GM12874 (cell line): ENCODE measurements at regions not wholly inside any gene's neighbourhood (a gene's known extent, or its start where the extent isn't known, plus 50 kb on each side); places are given as distances from the start of the nearest gene placed in this dataset.

Experiments used
- TF ChIP-seq, protein P1 (sequence below): IDR thresholded peaks from 2 replicates; pipeline ENCODE4 v1.5.1; 2011; ENCODE audit warnings: low read depth, mild to moderate bottlenecking, control low read depth, low read length, moderate library complexity; ENCODE audit not compliant: insufficient read depth

DNA sequence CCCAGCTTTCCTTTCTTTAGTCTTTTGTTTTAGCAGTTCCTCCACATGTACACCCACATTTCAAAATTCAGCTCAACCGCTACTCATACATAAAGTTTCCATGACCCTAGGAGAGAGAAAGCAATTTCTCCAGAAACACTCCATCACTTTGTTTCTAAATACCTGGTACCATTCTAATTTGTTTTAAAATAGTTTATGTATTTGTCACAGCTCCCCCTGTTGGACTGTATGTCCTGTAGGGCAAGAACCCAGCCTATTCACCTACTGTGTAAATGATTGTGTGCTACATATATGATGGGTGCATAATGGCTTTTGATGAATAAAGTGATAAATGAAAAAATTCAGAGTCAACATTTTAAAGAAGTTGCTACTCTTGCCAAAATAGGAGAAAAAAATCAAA, 139.1 kb downstream of the COX7C start:
- TF ChIP-seq, protein P1, sequence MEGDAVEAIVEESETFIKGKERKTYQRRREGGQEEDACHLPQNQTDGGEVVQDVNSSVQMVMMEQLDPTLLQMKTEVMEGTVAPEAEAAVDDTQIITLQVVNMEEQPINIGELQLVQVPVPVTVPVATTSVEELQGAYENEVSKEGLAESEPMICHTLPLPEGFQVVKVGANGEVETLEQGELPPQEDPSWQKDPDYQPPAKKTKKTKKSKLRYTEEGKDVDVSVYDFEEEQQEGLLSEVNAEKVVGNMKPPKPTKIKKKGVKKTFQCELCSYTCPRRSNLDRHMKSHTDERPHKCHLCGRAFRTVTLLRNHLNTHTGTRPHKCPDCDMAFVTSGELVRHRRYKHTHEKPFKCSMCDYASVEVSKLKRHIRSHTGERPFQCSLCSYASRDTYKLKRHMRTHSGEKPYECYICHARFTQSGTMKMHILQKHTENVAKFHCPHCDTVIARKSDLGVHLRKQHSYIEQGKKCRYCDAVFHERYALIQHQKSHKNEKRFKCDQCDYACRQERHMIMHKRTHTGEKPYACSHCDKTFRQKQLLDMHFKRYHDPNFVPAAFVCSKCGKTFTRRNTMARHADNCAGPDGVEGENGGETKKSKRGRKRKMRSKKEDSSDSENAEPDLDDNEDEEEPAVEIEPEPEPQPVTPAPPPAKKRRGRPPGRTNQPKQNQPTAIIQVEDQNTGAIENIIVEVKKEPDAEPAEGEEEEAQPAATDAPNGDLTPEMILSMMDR = no peak

GRCh38 chr5:86757824-86758223, 140.1 kb downstream of the COX7C start:
- TF ChIP-seq, protein P1 = no peak

DNA sequence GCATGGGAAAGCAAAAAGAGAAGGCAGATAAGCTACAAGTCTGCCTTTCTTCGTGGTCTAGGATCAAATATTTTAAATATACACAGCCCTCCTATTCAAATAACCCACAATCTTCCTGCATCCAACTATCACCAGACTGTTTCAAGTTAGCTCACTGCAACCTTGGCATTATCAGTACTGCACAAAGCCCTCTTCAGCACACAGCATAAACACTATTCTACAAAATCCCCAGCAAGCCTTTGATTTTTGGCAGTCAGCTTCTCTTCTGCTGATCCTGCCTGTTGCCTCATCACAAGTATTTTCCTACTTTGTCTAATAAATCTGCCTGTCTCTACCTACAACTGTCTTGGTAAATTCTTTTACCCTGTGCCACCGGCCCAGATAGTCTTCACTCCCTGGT, 142.9 kb downstream of the COX7C start:
- TF ChIP-seq, protein P1 = no peak

DNA sequence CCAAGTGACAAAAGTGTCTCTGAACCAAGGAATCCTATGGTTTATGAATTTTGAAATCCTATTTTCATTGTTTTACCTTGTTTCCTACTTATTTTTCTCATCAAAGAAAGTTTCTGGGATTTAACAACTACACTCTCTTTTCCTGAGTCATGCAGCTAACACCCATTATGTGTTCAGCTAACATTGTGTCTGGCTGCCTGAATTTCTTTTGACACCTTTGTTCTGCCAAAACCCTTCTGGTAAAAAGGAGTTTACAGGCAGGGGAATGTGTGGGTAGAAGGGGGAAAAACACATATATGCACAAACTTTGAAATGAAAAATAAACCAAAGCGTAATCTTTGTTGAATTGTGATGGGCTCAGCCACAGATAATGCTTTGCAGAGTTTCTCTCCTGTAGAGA, 146.2 kb downstream of the COX7C start:
- TF ChIP-seq, protein P1 = no peak

DNA sequence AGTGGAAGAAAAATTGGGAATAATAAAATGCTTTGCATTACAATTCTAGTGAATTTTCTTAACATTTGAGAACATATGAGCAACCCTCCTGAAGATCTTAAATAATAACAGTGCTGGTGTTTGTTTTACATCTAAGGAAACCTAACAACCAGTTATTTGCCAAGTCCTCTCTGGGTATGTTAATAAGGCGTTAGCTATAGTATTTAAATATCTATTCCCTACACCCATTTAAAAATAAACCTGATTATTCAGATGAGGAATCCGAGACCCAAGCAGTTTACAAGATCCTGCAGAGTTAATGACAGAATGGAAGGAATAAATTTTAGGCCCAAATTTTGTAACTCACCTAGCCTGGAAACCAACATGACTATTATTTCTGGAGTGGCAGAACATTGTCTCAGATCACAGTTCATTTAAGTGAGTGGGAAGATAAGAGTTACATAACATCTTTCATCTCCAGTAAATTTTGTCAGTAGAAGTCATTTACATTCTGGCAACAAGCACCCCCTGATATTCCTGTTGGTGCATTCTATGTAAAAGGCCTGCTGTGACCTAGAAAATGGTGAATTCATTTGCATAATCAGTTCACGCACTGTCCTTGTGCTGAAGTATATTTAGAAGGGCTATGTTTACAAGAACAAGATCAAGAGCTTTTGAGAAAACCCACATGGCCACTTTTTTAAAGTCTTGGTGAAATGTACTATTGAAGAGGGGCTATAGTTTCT, 148.2 kb downstream of the COX7C start:
- TF ChIP-seq, protein P1 = no peak

DNA sequence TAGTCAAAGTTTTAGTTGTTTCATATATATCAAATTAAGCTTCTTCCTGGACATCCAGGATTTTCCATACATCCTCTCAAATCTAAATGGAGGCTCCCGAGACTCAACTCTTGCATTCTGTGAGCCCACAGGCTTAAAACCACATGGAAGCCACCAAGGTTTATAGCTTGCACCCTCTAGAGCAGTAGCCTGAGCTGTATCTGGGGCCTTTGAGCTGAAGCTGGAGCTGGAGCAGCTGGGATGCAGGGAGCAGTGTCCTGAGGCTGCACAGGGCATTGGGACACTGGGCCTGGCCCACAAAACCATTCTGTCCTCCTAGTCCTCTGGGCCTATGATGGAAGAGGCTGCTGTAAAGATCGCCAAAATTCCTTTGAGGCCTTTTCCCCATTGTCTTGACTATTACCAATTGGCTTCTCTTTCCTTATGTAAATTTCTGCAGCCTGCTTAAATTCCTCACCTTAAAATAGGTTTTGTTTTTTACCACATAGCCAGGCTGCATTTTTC, 151.0 kb downstream of the COX7C start:
- TF ChIP-seq, protein P1 = no peak

DNA sequence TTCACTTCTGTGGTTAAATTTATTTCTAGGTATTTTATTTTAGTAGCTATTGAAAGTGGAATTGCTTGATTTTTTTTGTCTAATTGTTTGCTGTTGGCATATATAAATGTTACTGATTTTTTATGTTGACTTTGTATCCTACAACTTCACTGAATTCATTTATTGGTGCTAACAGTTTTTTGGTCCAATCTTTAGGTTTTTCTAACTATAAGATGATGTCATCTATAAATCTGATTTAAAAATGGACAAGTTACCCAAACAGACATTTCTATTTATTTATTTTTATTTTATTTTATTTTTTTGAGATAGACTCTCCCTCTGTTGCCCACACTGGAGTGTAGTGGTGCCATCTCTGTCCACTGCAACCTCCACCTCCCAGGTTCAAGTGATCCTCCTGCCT, 162.3 kb downstream of the COX7C start:
- TF ChIP-seq, protein P1 = no peak
